ENCODE measurements at regions not wholly inside any gene's neighbourhood (a gene's known extent, or its start where the extent isn't known, plus 50 kb on each side); places are given as distances from the start of the nearest gene placed in this dataset.
"Not testable (repeated sequence)": the region's sequence is repeated elsewhere in the genome, so short reads cannot be mapped to it uniquely, and the experiment has no call there.

GRCh38 chr1:105470541-105470940, 1585.9 kb upstream of the PRMT6 start:
- H3K79me1 ChIP-seq (ENCODE audit: low read length); H3K4me2 ChIP-seq (ENCODE audit: low read length); H3K23ac ChIP-seq (ENCODE audit: low read length); H2AFZ ChIP-seq (ENCODE audit: insufficient read depth, low read length, poor library complexity); H3K36me3 ChIP-seq (ENCODE audit: control insufficient read depth in 1 of 2, insufficient read depth in 2 of 2, low read length in 2 of 2); H3K9ac ChIP-seq (ENCODE audit: low read length); H4K8ac ChIP-seq (ENCODE audit: low read depth, low read length); H3K14ac ChIP-seq (ENCODE audit: low read length); H3K27me3 ChIP-seq (ENCODE audit: insufficient read depth, low read length); H3K27ac ChIP-seq (ENCODE audit: low read depth, low read length); H2BK120ac ChIP-seq (ENCODE audit: insufficient read depth, low read length, poor library complexity); H2AK5ac ChIP-seq (ENCODE audit: low read length); H3K79me2 ChIP-seq (ENCODE audit: control insufficient read depth, insufficient read depth, low read length, poor library complexity); H2BK12ac ChIP-seq (ENCODE audit: low read length); DNase-seq; H3K9me3 ChIP-seq (ENCODE audit: insufficient read depth, low read depth, low read length); H3K4me3 ChIP-seq (ENCODE audit: low read depth, low read length); H3K4me1 ChIP-seq (ENCODE audit: control insufficient read depth in 1 of 2, insufficient read depth in 2 of 2, low read length in 2 of 2); H3K4ac ChIP-seq (ENCODE audit: low read depth, low read length); H4K91ac ChIP-seq (ENCODE audit: low read depth, low read length); H4K12ac ChIP-seq (ENCODE audit: low read depth, low read length); H3K18ac ChIP-seq (ENCODE audit: low read length); H2BK5ac ChIP-seq (ENCODE audit: low read depth, low read length, poor library complexity): not testable (repeated sequence)
- WGBS (ENCODE audit: extremely low coverage, insufficient coverage, insufficient read length), result no CpG with 5 or more reads among the region's 7 CpGs

- no peaks in the 10 kb centered on the region for H3K36me3 ChIP-seq (ENCODE audit: control insufficient read depth in 1 of 2, insufficient read depth in 2 of 2, low read length in 2 of 2)
- no peak for DNase-seq
Observed at GRCh38 chr1:105483436-105483835, 1573.0 kb upstream of the PRMT6 start.

GRCh38 chr1:105485207-105485606, 1571.3 kb upstream of the PRMT6 start:
- Histone ChIP-seq H3K79me1 (ENCODE audit: low read length) (no peaks in the 10 kb centered on the region), H3K18ac (ENCODE audit: low read length) (no peak overlapping the region), H3K9ac (ENCODE audit: low read length) (no peak overlapping the region), H2AFZ (ENCODE audit: insufficient read depth, low read length, poor library complexity) (no peak overlapping the region), H3K79me2 (ENCODE audit: control insufficient read depth, insufficient read depth, low read length, poor library complexity) (no peaks in the 10 kb centered on the region), H3K4me2 (ENCODE audit: low read length) (no peak overlapping the region), H3K9me3 (ENCODE audit: insufficient read depth, low read depth, low read length) (no peaks in the 10 kb centered on the region), H4K12ac (ENCODE audit: low read depth, low read length) (no peak overlapping the region), H3K4me3 (ENCODE audit: low read depth, low read length) (no peak overlapping the region), H2BK120ac (ENCODE audit: insufficient read depth, low read length, poor library complexity) (no peak overlapping the region), H2BK12ac (ENCODE audit: low read length) (no peak overlapping the region), H3K23ac (ENCODE audit: low read length) (no peak overlapping the region), H4K91ac (ENCODE audit: low read depth, low read length) (no peak overlapping the region), H3K14ac (ENCODE audit: low read length) (no peak overlapping the region), H3K27ac (ENCODE audit: low read depth, low read length) (no peak overlapping the region), H2BK5ac (ENCODE audit: low read depth, low read length, poor library complexity) (no peak overlapping the region), H3K36me3 (ENCODE audit: control insufficient read depth in 1 of 2, insufficient read depth in 2 of 2, low read length in 2 of 2) (no peaks in the 10 kb centered on the region), H2AK5ac (ENCODE audit: low read length) (no peak overlapping the region), H4K8ac (ENCODE audit: low read depth, low read length) (no peak overlapping the region), H3K4me1 (ENCODE audit: control insufficient read depth in 1 of 2, insufficient read depth in 2 of 2, low read length in 2 of 2) (peaks cover 2 to 3% of the 10 kb centered on the region in 2 experiments), H3K27me3 (ENCODE audit: insufficient read depth, low read length) (no peaks in the 10 kb centered on the region), H3K4ac (ENCODE audit: low read depth, low read length) (no peak overlapping the region)
- no CpG with 5 or more reads among the region's 2 CpGs for WGBS (ENCODE audit: extremely low coverage, insufficient coverage, insufficient read length)
- DNase-seq, result peak; percentile 2 to 33

More at GRCh38 chr1:105483436-105483835, 1573.0 kb upstream of the PRMT6 start:
- Histone ChIP-seq H3K9me3 (ENCODE audit: insufficient read depth, low read depth, low read length) (no peaks in the 10 kb centered on the region), H3K4me3 (ENCODE audit: low read depth, low read length) (no peak overlapping the region), H3K79me1 (ENCODE audit: low read length) (no peaks in the 10 kb centered on the region), H2BK5ac (ENCODE audit: low read depth, low read length, poor library complexity) (no peak overlapping the region), H3K27ac (ENCODE audit: low read depth, low read length) (no peak overlapping the region), H3K79me2 (ENCODE audit: control insufficient read depth, insufficient read depth, low read length, poor library complexity) (no peaks in the 10 kb centered on the region), H4K12ac (ENCODE audit: low read depth, low read length) (no peak overlapping the region), H2AK5ac (ENCODE audit: low read length) (no peak overlapping the region), H2BK12ac (ENCODE audit: low read length) (no peak overlapping the region), H3K4me1 (ENCODE audit: control insufficient read depth in 1 of 2, insufficient read depth in 2 of 2, low read length in 2 of 2) (peaks cover 2 to 3% of the 10 kb centered on the region in 2 experiments), H3K27me3 (ENCODE audit: insufficient read depth, low read length) (no peaks in the 10 kb centered on the region), H3K4ac (ENCODE audit: low read depth, low read length) (no peak overlapping the region), H3K23ac (ENCODE audit: low read length) (no peak overlapping the region), H3K4me2 (ENCODE audit: low read length) (no peak overlapping the region), H2AFZ (ENCODE audit: insufficient read depth, low read length, poor library complexity) (no peak overlapping the region), H4K8ac (ENCODE audit: low read depth, low read length) (no peak overlapping the region), H2BK120ac (ENCODE audit: insufficient read depth, low read length, poor library complexity) (no peak overlapping the region), H4K91ac (ENCODE audit: low read depth, low read length) (no peak overlapping the region), H3K18ac (ENCODE audit: low read length) (no peak overlapping the region), H3K14ac (ENCODE audit: low read length) (no peak overlapping the region), H3K9ac (ENCODE audit: low read length) (no peak overlapping the region)

- no peaks in the 10 kb centered on the region for H3K36me3 ChIP-seq (ENCODE audit: control insufficient read depth in 1 of 2, insufficient read depth in 2 of 2, low read length in 2 of 2)
Observed at GRCh38 chr1:105492921-105493320, 1563.6 kb upstream of the PRMT6 start.

More at GRCh38 chr1:105492921-105493320, 1563.6 kb upstream of the PRMT6 start:
- Histone ChIP-seq H3K4me2 (ENCODE audit: low read length) (no peak overlapping the region), H3K79me2 (ENCODE audit: control insufficient read depth, insufficient read depth, low read length, poor library complexity) (no peaks in the 10 kb centered on the region), H3K9ac (ENCODE audit: low read length) (no peak overlapping the region), H3K4me3 (ENCODE audit: low read depth, low read length) (no peak overlapping the region), H3K9me3 (ENCODE audit: insufficient read depth, low read depth, low read length) (no peaks in the 10 kb centered on the region), H4K91ac (ENCODE audit: low read depth, low read length) (no peak overlapping the region), H4K8ac (ENCODE audit: low read depth, low read length) (no peak overlapping the region), H3K4ac (ENCODE audit: low read depth, low read length) (no peak overlapping the region), H2AFZ (ENCODE audit: insufficient read depth, low read length, poor library complexity) (no peak overlapping the region), H2BK12ac (ENCODE audit: low read length) (no peak overlapping the region), H2BK5ac (ENCODE audit: low read depth, low read length, poor library complexity) (no peak overlapping the region), H2BK120ac (ENCODE audit: insufficient read depth, low read length, poor library complexity) (no peak overlapping the region), H3K27ac (ENCODE audit: low read depth, low read length) (no peak overlapping the region), H3K79me1 (ENCODE audit: low read length) (no peaks in the 10 kb centered on the region), H3K18ac (ENCODE audit: low read length) (no peak overlapping the region), H3K4me1 (ENCODE audit: control insufficient read depth in 1 of 2, insufficient read depth in 2 of 2, low read length in 2 of 2) (no peaks in the 10 kb centered on the region), H3K27me3 (ENCODE audit: insufficient read depth, low read length) (no peaks in the 10 kb centered on the region), H3K23ac (ENCODE audit: low read length) (no peak overlapping the region), H3K14ac (ENCODE audit: low read length) (no peak overlapping the region), H2AK5ac (ENCODE audit: low read length) (no peak overlapping the region), H4K12ac (ENCODE audit: low read depth, low read length) (no peak overlapping the region)
- WGBS (ENCODE audit: extremely low coverage, insufficient coverage, insufficient read length), result no CpG with 5 or more reads among the region's 4 CpGs
- peak; percentile 20 to 53 for DNase-seq

Measured in trophoblast cell (in vitro differentiated cells and primary cell).